SK-N-SH (cell line): ENCODE measurements at regions not wholly inside any gene's neighbourhood (a gene's known extent, or its start where the extent isn't known, plus 50 kb on each side); places are given as distances from the start of the nearest gene placed in this dataset.

Experiments
- CTCF ChIA-PET: fragments of 300-600, 350-600 bp; formaldehyde crosslinking; extraction: SDS; loops from one replicate; lab custom pipeline; 2021; lab: Yijun Ruan, JAX
- POLR2A ChIA-PET: fragments of 350-600 bp; sonication (Branson Sonifier 250); formaldehyde crosslinking; extraction: SDS; loops from one replicate; lab custom pipeline; 2020; ENCODE audit warnings: antibody characterized with exemption, inconsistent platforms; lab: Yijun Ruan, JAX
- DNase-seq: peaks from one replicate; pipeline ENCODE4 v3.0.0; 2012
- H2AFZ ChIP-seq: fragments of 200-600 bp; sonication (generic); 2 replicates; pipeline ENCODE4 v1.8.1; 2016; ENCODE audit warnings: antibody characterized with exemption, mild to moderate bottlenecking, low read depth
- H3F3A ChIP-seq: fragments of 200-600 bp; sonication (generic); replicated peaks from 2 replicates; pipeline ENCODE3; 2016; ENCODE audit warnings: antibody characterized with exemption, mild to moderate bottlenecking; ENCODE audit not compliant: insufficient read depth
- H3K27ac ChIP-seq, 2 experiments: fragments of 200-500 bp in 1 of 2; fragments of 200-600 bp in 1 of 2; sonication (Bioruptor generic) in 1 of 2; sonication (generic), shearing (Covaris generic) in 1 of 2; 2 replicates each; pipeline versions ENCODE4 v1.5.1 to v1.6.1; 2014 to 2016; ENCODE audit warnings: low read depth in 2 of 2, inconsistent platforms in 1 of 2, low read length in 1 of 2, mild to moderate bottlenecking in 1 of 2, mixed read lengths in 1 of 2
- H3K27me3 ChIP-seq: fragments of 200-600 bp; sonication (generic), shearing (Covaris generic); 2 replicates; pipeline ENCODE4 v1.6.1; 2016; ENCODE audit warnings: mixed run types; ENCODE audit not compliant: insufficient read depth
- H3K36me3 ChIP-seq, 2 experiments: fragments of 200-500 bp in 1 of 2; fragments of 200-600 bp in 1 of 2; sonication (Bioruptor generic) in 1 of 2; sonication (generic) in 1 of 2; replicated peaks in 1 of 2; 2 replicates each; pipeline versions ENCODE3 to v1.5.1; 2014 to 2016; ENCODE audit warnings: low read length in 1 of 2, mild to moderate bottlenecking in 1 of 2; ENCODE audit not compliant: insufficient read depth in 2 of 2, control insufficient read depth in 1 of 2
- H3K4me1 ChIP-seq, 2 experiments: fragments of 200-500 bp in 1 of 2; fragments of 200-600 bp in 1 of 2; sonication (Bioruptor generic) in 1 of 2; sonication (generic), shearing (Covaris generic) in 1 of 2; 2 replicates each; pipeline versions ENCODE4 v1.5.1 to v1.6.1; 2014 to 2016; ENCODE audit warnings: low read depth in 1 of 2, low read length in 1 of 2, mixed run types in 1 of 2; ENCODE audit not compliant: insufficient read depth in 2 of 2, control insufficient read depth in 1 of 2
- H3K4me2 ChIP-seq: fragments of 200-600 bp; sonication (generic), shearing (Covaris generic); 2 replicates; pipeline ENCODE4 v1.6.1; 2017; ENCODE audit warnings: mixed run types
- H3K4me3 ChIP-seq, 2 experiments: fragments of 200-500 bp in 1 of 2; fragments of 200-600 bp in 1 of 2; sonication (Bioruptor generic) in 1 of 2; sonication (generic), shearing (Covaris generic) in 1 of 2; 2 replicates each; pipeline versions ENCODE4 v1.5.1 to v1.8.1; 2014 to 2016; ENCODE audit warnings: low read depth in 2 of 2, inconsistent platforms in 1 of 2, low read length in 1 of 2, mild to moderate bottlenecking in 1 of 2, mixed read lengths in 1 of 2, moderate library complexity in 1 of 2
- H3K79me2 ChIP-seq: fragments of 200-600 bp; sonication (generic); 2 replicates; pipeline ENCODE4 v1.8.1; 2017; ENCODE audit warnings: mild to moderate bottlenecking; ENCODE audit not compliant: insufficient read depth
- H3K9ac ChIP-seq: fragments of 200-600 bp; sonication (generic); 2 replicates; pipeline ENCODE4 v1.6.1; 2017; ENCODE audit warnings: mixed run types
- H3K9me2 ChIP-seq: fragments of 200-600 bp; sonication (generic); 2 replicates; pipeline ENCODE4 v1.6.1; 2017; ENCODE audit warnings: mixed run types
- H3K9me3 ChIP-seq: fragments of 200-600 bp; sonication (generic); 2 replicates; pipeline ENCODE4 v1.6.1; 2017; ENCODE audit warnings: mixed run types, mild to moderate bottlenecking, moderate library complexity
- H4K20me1 ChIP-seq: fragments of 200-600 bp; sonication (generic); 2 replicates; pipeline ENCODE4 v1.6.1; 2017; ENCODE audit warnings: mild to moderate bottlenecking, mixed run types; ENCODE audit not compliant: insufficient read depth
- CTCF ChIP-seq: fragments of 200-600 bp; sonication (generic); IDR thresholded peaks from 2 replicates; pipeline ENCODE4 v1.6.1; 2017; ENCODE audit warnings: antibody characterized with exemption, mild to moderate bottlenecking, moderate library complexity
- EZH2phosphoT487 ChIP-seq: fragments of 200-600 bp; sonication (generic); IDR thresholded peaks from 2 replicates; pipeline ENCODE4 v1.6.1; 2017; ENCODE audit warnings: low read depth, mixed run types, mild to moderate bottlenecking, antibody characterized with exemption, moderate library complexity, borderline replicate concordance
- FOXJ3 ChIP-seq: sonication (generic); formaldehyde crosslinking; IDR thresholded peaks from 2 replicates; pipeline ENCODE4 v1.5.1; 2020; ENCODE audit warnings: mild to moderate bottlenecking, missing genetic modification reagents
- FOXM1 ChIP-seq: IDR thresholded peaks from 2 replicates; pipeline ENCODE4 v1.4.0; 2012; ENCODE audit warnings: low read depth, mild to moderate bottlenecking
- MXI1 ChIP-seq: IDR thresholded peaks from 2 replicates; pipeline ENCODE4 v1.6.1; 2012; ENCODE audit warnings: mild to moderate bottlenecking, low read depth, low read length, improper control_type of control experiment
- PBX3 ChIP-seq: IDR thresholded peaks from 2 replicates; pipeline ENCODE4; 2012
- RCOR1 ChIP-seq: fragments of 150-350 bp; IDR thresholded peaks from 2 replicates; pipeline ENCODE4 v1.6.1; 2017; ENCODE audit warnings: antibody characterized with exemption, low read length
- REST ChIP-seq: IDR thresholded peaks from 2 replicates; pipeline ENCODE4 v1.6.1; 2012; ENCODE audit warnings: mild to moderate bottlenecking, low read depth, low read length, moderate library complexity
- RFX5 ChIP-seq: IDR thresholded peaks from 2 replicates; pipeline ENCODE4 v1.6.1; 2012; ENCODE audit warnings: mild to moderate bottlenecking, improper control_type of control experiment, low read length
- TEAD4 ChIP-seq: IDR thresholded peaks from 2 replicates; pipeline ENCODE4 v1.4.0; 2012; ENCODE audit warnings: mild to moderate bottlenecking, borderline replicate concordance; ENCODE audit not compliant: insufficient read depth
- WGBS: methylation state at CpG from one replicate; pipeline ENCODE4 v1.1.6; 2017; ENCODE audit warnings: low lambda C conversion rate; 5-methylcytosine and 5-hydroxymethylcytosine counted together

GRCh38 chr7:52088008-52088901 lies 771.6 kb upstream of the COBL start:
- WGBS = 69% methylated on average over 45 of the region's 49 CpGs
- no peak overlapping the region for H2AFZ ChIP-seq
- POLR2A ChIA-PET = no interaction called here

GRCh38 chr7:52085610-52086009 lies 769.0 kb upstream of the COBL start:
- ChIA-PET POLR2A (no interaction called here), CTCF (no interaction called here)
- no peak overlapping the region for H3K27ac ChIP-seq
- H4K20me1 ChIP-seq = no peaks in the 10 kb centered on the region
- WGBS = 19% methylated on average over 2 of the region's 2 CpGs
- no peaks in the 10 kb centered on the region for H3F3A ChIP-seq
- no peak overlapping the region for H3K9ac ChIP-seq
- H2AFZ ChIP-seq = no peak overlapping the region
- no peaks in the 10 kb centered on the region for H3K36me3 ChIP-seq
- no peak for DNase-seq
- no peaks in the 10 kb centered on the region for H3K27me3 ChIP-seq
- no peak overlapping the region for H3K4me2 ChIP-seq
- H3K4me1 ChIP-seq = no peaks in the 10 kb centered on the region
- peaks cover 7% of the 10 kb centered on the region; the same call in 1 of the 2 replicates for H3K9me3 ChIP-seq
- H3K4me3 ChIP-seq = no peak overlapping the region
- H3K9me2 ChIP-seq = no peaks in the 10 kb centered on the region
- no peak for TF ChIP-seq RFX5
- TF ChIP-seq EZH2phosphoT487 = no peak
- TF ChIP-seq REST = no peak
- TF ChIP-seq RCOR1 = no peak
- TF ChIP-seq TEAD4 = no peak
- TF ChIP-seq MXI1 = no peak
- no peak for TF ChIP-seq CTCF
- no peak for TF ChIP-seq PBX3
- TF ChIP-seq FOXM1 = no peak
- no peaks in the 10 kb centered on the region for H3K79me2 ChIP-seq

More at GRCh38 chr7:52088008-52088901, 771.6 kb upstream of the COBL start:
- no peak overlapping the region for H3K27ac ChIP-seq
- no peaks in the 10 kb centered on the region for H4K20me1 ChIP-seq
- 0 out of 2 replicates have a peak, but pooled peaks cover 4% of the 10 kb centered on the region for H3K9me3 ChIP-seq
- no peaks in the 10 kb centered on the region; a peak in 1 of 4 replicates for H3K4me1 ChIP-seq
- no peak overlapping the region for H3K9ac ChIP-seq
- H3K9me2 ChIP-seq = no peaks in the 10 kb centered on the region
- DNase-seq = peak; percentile 30
- no peaks in the 10 kb centered on the region for H3K27me3 ChIP-seq
- TF ChIP-seq MXI1 (no peak), FOXJ3 (CRISPR knock-in tag) (no peak)
- TF ChIP-seq, all 33 proteins: peak for 0
- Histone ChIP-seq H3K79me2 (no peaks in the 10 kb centered on the region), H3K36me3 (no peaks in the 10 kb centered on the region), H3K4me2 (no peak overlapping the region), H3F3A (no peaks in the 10 kb centered on the region), H3K4me3 (no peak overlapping the region)
- CTCF ChIA-PET = interaction anchor here (0.7 kb wide), 1 partner anchor 116 kb away, joined by 3 read pairs; no protein-coding TSS in a partner anchor
